ENCODE measurements at regions not wholly inside any gene's neighbourhood (a gene's known extent, or its start where the extent isn't known, plus 50 kb on each side); places are given as distances from the start of the nearest gene placed in this dataset.

DNA sequence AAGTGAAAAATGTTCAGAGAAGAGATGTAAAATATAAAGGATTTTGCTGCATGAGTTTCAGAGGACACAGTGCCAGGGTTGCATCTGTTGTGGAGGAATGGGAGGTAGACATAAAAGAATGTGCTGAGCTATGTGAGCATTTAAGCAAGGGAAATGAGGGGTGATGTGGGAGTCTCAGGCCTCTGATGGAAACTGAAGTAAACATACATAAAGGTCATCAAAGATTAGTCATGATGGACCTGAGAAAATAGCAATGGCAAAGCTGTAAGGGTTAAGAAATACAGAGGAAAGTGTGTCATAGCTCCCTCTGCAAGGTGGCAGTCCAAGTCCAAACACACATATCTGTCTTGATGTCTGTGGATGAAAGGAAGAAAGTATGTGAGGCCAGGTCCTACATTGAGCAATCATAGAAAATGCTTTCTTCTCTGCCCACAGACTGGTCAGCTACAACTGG lies 306.6 kb upstream of the ECI2 start:
- DNase-seq = no peak
- intact Hi-C loops (cut with DNase I) = no loop called here
- Histone ChIP-seq H3K4me3 (no peak overlapping the region), H3K9me3 (no peaks in the 10 kb centered on the region), H3K27ac (no peak overlapping the region), H3K36me3 (no peaks in the 10 kb centered on the region), H3K4me1 (no peaks in the 10 kb centered on the region), H3K27me3 (no peaks in the 10 kb centered on the region)
- no peak for TF ChIP-seq EP300 (IDR thresholded peaks at IDR 0.05)
- TF ChIP-seq, protein P1, sequence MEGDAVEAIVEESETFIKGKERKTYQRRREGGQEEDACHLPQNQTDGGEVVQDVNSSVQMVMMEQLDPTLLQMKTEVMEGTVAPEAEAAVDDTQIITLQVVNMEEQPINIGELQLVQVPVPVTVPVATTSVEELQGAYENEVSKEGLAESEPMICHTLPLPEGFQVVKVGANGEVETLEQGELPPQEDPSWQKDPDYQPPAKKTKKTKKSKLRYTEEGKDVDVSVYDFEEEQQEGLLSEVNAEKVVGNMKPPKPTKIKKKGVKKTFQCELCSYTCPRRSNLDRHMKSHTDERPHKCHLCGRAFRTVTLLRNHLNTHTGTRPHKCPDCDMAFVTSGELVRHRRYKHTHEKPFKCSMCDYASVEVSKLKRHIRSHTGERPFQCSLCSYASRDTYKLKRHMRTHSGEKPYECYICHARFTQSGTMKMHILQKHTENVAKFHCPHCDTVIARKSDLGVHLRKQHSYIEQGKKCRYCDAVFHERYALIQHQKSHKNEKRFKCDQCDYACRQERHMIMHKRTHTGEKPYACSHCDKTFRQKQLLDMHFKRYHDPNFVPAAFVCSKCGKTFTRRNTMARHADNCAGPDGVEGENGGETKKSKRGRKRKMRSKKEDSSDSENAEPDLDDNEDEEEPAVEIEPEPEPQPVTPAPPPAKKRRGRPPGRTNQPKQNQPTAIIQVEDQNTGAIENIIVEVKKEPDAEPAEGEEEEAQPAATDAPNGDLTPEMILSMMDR (IDR thresholded peaks at IDR 0.05) = no peak
- no peak for TF ChIP-seq POLR2AphosphoS5 (IDR thresholded peaks at IDR 0.05)
- no peak for TF ChIP-seq POLR2A (IDR thresholded peaks at IDR 0.05)

DNA sequence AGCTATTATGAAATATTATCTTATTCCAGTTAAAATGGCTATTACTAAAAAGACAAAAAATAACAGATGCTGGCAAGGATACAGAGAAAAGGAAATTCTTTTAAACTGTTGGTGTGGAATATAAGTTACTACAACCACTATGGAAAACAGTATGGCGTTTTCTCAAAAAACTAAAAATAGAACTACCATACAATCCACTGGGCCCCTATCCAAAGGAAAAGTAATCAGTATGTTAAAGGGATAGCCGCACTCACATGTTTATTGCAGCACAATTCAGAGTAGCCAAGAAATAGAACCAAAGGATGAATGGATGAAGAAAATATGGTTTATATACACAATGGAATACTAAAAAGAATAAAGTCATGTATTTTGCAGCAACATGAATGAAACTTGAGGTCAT lies 303.8 kb upstream of the ECI2 start:
- Histone ChIP-seq H3K9me3 (no peaks in the 10 kb centered on the region), H3K4me3 (no peak overlapping the region), H3K4me1 (no peaks in the 10 kb centered on the region), H3K36me3 (no peaks in the 10 kb centered on the region), H3K27me3 (no peaks in the 10 kb centered on the region), H3K27ac (no peak overlapping the region)
- no peak for DNase-seq
- 23 to 60% methylated on average over 2 of the region's 2 CpGs for WGBS, 2 donors
- intact Hi-C loops (cut with DNase I) = no loop called here
- TF ChIP-seq, protein P1 (IDR thresholded peaks at IDR 0.05) = no peak
- TF ChIP-seq POLR2AphosphoS5 (IDR thresholded peaks at IDR 0.05) (no peak), EP300 (IDR thresholded peaks at IDR 0.05) (no peak), POLR2A (IDR thresholded peaks at IDR 0.05) (no peak)

DNA sequence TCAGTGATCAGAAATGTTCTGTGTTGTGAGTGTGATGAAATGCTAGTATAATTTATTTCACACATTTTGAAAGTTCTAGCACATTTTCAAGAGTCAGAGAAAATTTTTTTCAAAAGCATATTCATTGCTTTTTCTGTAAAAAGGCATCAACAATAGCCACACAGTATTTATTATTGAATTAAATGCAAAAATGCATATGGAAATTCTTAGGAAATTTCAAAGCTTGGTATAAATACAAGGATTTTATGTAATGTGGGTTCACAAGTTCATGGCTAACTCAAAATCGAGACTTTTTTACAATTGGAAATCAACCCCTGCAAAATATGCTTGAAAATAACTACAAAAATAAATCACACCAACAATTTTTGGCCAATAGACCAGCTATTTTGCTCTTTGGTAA lies 302.0 kb upstream of the ECI2 start:
- TF ChIP-seq, protein P1 (IDR thresholded peaks at IDR 0.05) = no peak
- TF ChIP-seq EP300 (IDR thresholded peaks at IDR 0.05) (no peak), POLR2A (IDR thresholded peaks at IDR 0.05) (no peak), POLR2AphosphoS5 (IDR thresholded peaks at IDR 0.05) (no peak)
- no peak overlapping the region for H3K27ac ChIP-seq
- H3K4me3 ChIP-seq = no peak overlapping the region
- DNase-seq = no peak
- H3K36me3 ChIP-seq = no peaks in the 10 kb centered on the region
- intact Hi-C loops (cut with DNase I) = no loop called here
- no peaks in the 10 kb centered on the region for H3K4me1 ChIP-seq
- H3K9me3 ChIP-seq = no peaks in the 10 kb centered on the region
- no peaks in the 10 kb centered on the region for H3K27me3 ChIP-seq
- WGBS, 2 donors = 76 to 81% methylated on average over 1 of the region's 1 CpG

DNA sequence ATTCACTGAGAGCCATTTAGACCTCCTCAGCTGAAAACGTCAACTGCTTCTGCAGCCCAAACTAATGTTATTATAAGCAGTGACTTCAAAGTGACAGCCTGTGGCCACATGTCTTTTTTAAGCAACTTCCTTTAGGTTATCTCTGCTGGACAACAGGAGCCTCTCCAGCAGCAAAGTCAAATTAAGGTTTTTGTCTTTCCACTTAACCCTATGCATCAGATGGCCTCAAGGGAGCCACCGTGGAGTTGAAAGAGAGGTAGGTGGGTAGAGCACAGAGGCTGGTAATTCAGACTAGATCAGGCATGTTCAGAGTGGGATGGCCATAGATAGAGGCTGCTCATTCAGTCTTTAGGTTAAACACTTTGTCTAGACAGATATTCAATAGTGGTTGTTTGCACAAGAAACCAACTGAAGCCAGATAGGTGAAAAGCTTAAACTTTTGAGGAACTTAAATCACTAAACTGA lies 300.6 kb upstream of the ECI2 start:
- no peak for DNase-seq
- intact Hi-C loops (cut with DNase I) = no loop called here
- Histone ChIP-seq H3K36me3 (no peaks in the 10 kb centered on the region), H3K9me3 (no peaks in the 10 kb centered on the region), H3K27me3 (no peaks in the 10 kb centered on the region), H3K4me3 (no peak overlapping the region), H3K4me1 (no peaks in the 10 kb centered on the region), H3K27ac (no peak overlapping the region)
- TF ChIP-seq POLR2AphosphoS5 (IDR thresholded peaks at IDR 0.05) (no peak), EP300 (IDR thresholded peaks at IDR 0.05) (no peak), POLR2A (IDR thresholded peaks at IDR 0.05) (no peak)
- TF ChIP-seq, protein P1 (IDR thresholded peaks at IDR 0.05) = no peak
- 80 to 91% methylated on average over 2 of the region's 2 CpGs for WGBS, 2 donors

DNA sequence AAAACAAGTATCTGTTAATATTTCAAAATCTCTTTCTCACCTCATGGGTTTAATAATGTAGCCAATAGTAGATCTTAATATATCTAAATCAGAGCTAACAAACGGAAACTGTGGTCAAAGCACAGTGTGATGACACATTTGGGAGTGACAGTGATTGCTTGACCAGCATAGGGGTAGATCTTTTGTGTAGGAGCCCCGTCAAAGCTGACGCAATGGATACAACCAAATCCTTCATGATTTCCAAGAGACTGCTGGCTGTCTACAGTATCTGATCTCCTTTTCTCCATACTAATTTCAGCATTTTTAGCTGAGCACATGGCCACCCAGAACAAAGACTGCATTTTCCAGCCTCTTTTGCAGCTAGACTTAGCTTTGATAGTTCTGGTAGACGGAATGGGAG lies 299.3 kb upstream of the ECI2 start:
- no peaks in the 10 kb centered on the region for H3K4me1 ChIP-seq
- no peak for TF ChIP-seq EP300 (IDR thresholded peaks at IDR 0.05)
- TF ChIP-seq, protein P1 (IDR thresholded peaks at IDR 0.05) = no peak
- TF ChIP-seq POLR2A (IDR thresholded peaks at IDR 0.05) = no peak
- no peak for TF ChIP-seq POLR2AphosphoS5 (IDR thresholded peaks at IDR 0.05)
- no peak overlapping the region for H3K27ac ChIP-seq
- no peak overlapping the region for H3K4me3 ChIP-seq
- no peaks in the 10 kb centered on the region for H3K36me3 ChIP-seq
- intact Hi-C loops (cut with DNase I) = no loop called here
- H3K9me3 ChIP-seq = no peaks in the 10 kb centered on the region
- no peaks in the 10 kb centered on the region for H3K27me3 ChIP-seq
- 92 to 93% methylated on average over 4 of the region's 4 CpGs for WGBS, 2 donors
- DNase-seq = no peak

Measured in sigmoid colon (tissue), 6 donors.